HG03280 (cell line): ENCODE measurements at regions not wholly inside any gene's neighbourhood (a gene's known extent, or its start where the extent isn't known, plus 50 kb on each side); places are given as distances from the start of the nearest gene placed in this dataset.
"Not testable (repeated sequence)": the region's sequence is repeated elsewhere in the genome, so short reads cannot be mapped to it uniquely, and the experiment has no call there.

Experiments used
- ATAC-seq: cut with Tn5 transposase; IDR thresholded peaks from one replicate; pipeline ENCODE4 v1.9.1; 2021; ENCODE audit warnings: mild to moderate bottlenecking, moderate library complexity; ENCODE audit not compliant: unreplicated experiment

- no peak for ATAC-seq
Observed at GRCh38 chr6:169145496-169145895, 108.2 kb downstream of the THBS2 start.

- ATAC-seq = no peak
Observed at GRCh38 chr6:169144356-169144755, 109.3 kb downstream of the THBS2 start.

- no peak for ATAC-seq
Observed at GRCh38 chr6:169142538-169142844, 111.2 kb downstream of the THBS2 start.

- ATAC-seq = no peak
Observed at GRCh38 chr6:169141671-169142537, 111.7 kb downstream of the THBS2 start.

GRCh38 chr6:169140986-169141495, 112.6 kb downstream of the THBS2 start:
- ATAC-seq = no peak

DNA sequence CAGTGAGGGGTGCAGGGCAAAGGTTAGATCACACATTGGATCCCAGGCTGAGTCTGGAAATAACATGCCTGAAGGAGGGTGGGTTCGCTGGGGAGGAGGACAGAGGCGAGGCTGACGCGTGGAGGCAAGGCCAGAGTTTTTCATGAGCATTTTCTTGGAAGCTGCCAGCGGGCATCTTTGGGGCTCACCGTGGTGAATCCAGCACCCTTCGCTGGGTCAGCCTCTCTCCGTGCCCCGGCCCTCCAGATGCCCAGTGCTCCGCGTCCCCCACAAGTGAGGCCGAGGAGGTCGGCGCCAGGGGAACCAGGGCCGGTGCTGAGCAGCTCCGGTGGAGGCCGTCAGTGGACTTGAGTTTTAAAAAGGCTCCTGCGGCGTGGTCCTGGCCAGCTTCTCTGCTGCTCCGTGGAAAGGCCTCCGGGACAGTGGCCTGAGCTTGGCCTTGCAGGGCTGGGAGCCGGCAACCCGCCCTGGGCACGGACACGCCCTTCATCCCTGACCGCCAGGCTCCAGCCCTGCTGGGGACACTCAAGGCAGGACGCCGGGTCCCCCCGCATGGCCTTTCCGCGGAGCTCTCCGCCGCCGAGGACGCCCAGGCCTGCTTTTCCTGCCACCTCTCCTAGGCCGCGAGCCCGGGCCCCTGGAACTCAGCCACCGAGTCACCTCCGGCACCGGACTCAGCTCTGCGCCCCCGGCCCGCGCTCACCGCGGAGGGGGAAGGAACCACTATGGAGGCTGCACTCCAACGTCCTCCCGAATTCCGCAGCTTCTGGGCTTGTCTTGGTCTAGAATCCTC, 114.3 kb downstream of the THBS2 start:
- no peak for ATAC-seq

- ATAC-seq = no peak
Observed at GRCh38 chr6:169132352-169132940, 121.2 kb downstream of the THBS2 start.

- ATAC-seq = no peak
Observed at GRCh38 chr6:169131390-169131789, 122.3 kb downstream of the THBS2 start.

DNA sequence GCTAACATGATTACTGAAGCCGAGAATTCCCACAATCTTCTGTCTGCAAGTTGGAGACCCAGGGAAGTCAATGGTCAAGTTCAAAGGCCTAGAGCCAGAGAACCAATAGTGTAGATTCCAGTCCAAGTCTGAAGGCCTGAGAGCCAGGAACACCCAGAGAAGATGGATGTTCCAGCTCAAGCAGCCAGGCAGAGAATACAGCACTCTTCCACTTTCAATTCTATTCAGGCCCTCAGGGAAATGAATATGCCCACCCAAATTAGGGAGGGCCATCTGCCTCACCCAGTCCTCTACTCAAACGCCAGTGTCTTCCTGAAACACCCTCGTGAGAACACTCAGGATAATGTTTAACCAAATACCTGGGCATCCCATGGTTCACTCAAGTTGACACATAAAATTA, 123.5 kb downstream of the THBS2 start:
- no peak for ATAC-seq

DNA sequence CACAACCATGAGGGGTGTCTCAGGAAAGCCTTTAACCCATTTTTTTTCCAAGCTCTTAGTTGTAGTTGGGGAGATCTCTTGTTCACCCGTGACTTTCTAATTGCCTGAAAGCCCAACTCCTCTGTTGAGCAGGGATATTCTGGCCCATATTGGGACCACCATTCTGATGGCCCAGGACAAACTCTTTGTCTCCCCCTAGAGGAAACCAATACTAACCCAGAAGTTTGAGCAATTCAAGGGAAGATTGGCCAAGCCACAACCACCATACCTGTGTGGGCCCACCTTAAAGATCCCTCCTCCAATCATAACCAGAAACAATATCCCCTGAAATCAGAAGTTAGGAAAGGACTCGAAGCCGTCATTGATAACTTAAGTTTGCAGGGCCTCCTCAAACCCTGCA, 132.6 kb downstream of the THBS2 start:
- no peak for ATAC-seq

- ATAC-seq = no peak
Observed at GRCh38 chr6:169119669-169120068, 134.0 kb downstream of the THBS2 start.

GRCh38 chr6:169118346-169118830, 135.3 kb downstream of the THBS2 start:
- no peak for ATAC-seq

DNA sequence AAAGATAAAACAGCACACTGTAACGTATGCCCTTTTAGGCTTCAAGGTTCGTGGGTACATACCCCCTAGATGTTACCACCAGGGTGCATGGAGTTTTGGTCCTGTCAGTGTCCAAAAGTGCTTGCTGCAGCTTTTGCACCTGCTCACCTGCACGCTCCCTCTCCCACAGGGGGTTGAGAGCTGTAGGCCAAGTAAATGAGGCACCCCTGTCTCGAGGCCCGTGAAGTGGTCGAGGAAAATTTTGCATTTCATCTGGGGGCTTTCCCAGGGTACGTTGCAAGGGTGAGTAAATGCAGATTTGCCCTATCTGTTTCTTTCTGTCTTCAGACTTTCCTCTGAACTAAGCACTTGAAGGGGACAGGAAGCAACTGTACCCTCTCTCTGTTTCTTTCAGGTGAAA, 136.0 kb downstream of the THBS2 start:
- no peak for ATAC-seq

GRCh38 chr6:169115632-169116031, 138.0 kb downstream of the THBS2 start:
- ATAC-seq = no peak

DNA sequence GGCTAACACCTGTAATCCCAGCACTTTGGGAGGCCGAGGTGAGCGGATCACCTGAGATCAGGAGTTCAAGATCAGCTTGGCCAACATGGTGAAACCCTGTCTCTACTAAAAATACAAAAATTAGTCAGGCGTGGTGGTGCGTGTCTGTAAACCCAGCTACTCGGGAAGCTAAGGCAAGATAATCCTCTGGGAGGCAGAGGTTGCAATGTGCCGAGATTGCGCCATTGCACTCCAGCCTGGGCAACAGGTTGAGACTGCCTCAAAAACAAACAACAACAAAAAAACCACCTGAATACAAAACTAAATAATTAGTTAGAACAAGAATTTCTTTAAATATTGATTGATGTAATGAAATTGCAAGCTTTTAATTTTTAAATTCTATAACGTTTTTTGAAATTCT, 139.0 kb downstream of the THBS2 start:
- not testable (repeated sequence) for ATAC-seq

DNA sequence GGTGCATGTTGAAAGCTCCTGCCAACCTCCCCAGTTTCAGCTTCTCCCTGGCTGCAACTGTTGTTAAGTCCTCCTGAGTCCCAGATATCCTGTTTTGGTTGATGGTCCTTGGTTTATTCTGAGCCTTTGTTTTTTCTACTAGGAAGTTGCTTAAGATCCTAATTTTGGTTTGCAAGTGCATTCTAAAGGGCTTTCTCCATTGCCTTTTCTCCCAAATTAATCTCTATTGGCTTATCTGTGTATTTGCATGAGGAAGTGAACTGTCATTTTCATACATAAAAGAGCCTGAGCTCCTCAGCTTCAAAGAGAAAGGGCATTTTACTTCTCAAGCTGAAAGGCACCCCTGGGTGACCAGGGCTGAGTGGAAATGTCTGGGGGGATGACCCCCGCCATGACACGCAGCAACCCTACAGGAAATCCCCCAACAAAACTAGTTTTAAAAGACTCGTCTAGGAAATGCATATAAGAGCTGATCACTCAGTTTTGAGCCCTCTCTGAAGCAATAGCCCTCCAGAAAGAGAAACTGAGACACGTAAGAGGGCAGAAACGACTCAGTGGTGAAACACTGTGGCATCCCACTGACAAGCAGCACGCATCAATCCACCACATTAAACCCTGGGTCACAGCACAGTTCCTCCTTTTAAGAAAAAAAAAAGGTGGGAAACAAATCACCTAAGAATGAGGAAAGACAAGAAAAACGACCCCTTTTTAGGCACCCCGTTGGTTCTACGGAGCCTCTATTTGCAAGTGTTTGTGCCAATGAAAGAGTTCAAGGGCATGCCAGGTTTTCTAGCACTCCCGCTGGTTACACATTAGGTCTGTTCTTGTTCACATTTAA, 140.9 kb downstream of the THBS2 start:
- peak; percentile 74 for ATAC-seq

DNA sequence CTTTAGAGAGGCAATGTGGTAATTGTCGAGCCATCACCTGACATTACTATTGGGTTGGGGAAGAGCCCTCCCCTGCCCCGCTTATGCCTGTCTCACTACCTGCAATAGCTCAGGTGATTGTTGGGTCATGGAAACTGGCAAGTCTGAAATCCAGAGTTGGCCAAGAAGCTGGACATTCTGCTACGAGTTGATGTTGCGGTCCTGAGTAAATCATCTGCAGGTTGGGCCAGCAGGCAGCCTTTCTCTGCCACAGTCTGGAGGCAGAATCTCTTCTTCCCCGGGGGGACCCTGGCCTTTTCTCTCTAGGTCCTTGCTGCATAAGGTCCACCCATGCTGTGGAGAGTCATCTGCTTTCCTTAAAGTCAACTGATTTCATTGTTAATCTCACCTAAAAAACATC, 142.4 kb downstream of the THBS2 start:
- no peak for ATAC-seq

- no peak for ATAC-seq
Observed at GRCh38 chr6:169109411-169110220, 144.0 kb downstream of the THBS2 start.

GRCh38 chr6:169108753-169109152, 144.9 kb downstream of the THBS2 start:
- ATAC-seq = no peak

DNA sequence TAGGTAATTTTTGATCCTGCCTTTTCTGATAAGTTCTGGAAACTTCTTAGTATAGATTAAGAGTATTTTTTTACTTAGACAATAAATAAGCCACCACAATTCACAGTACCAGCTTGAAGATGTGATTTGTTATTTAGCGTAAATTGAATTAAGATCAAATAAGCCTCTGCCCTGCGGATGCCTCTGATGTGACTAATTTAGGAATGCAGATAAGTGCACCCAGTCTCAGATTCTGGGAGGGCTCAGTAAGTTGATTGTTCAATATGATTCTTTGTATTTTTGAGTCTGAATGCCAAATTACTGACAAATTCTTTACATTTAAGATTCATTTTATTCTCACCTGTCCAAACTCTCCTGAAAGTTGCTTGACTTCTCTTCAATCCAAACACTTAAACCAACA, 147.5 kb downstream of the THBS2 start:
- ATAC-seq = no peak
